Astrocyte (in vitro differentiated cells and primary cell): ENCODE measurements at regions not wholly inside any gene's neighbourhood (a gene's known extent, or its start where the extent isn't known, plus 50 kb on each side); places are given as distances from the start of the nearest gene placed in this dataset.

Experiments
- CTCF ChIP-seq: IDR thresholded peaks from 2 replicates; pipeline ENCODE4 v1.5.1; 2011; ENCODE audit warnings: low read depth, mild to moderate bottlenecking, inconsistent platforms, low read length, moderate library complexity; ENCODE audit not compliant: insufficient read depth
- EZH2 ChIP-seq: IDR thresholded peaks from 2 replicates; pipeline ENCODE4 v1.6.1; 2012; ENCODE audit warnings: mild to moderate bottlenecking, low read length, inconsistent platforms; ENCODE audit not compliant: insufficient read depth

- TF ChIP-seq CTCF (no peak), EZH2 (no peak)
Measured at GRCh38 chr5:124370601-124371000, 375.8 kb downstream of the ZNF608 start.
